ENCODE measurements at regions not wholly inside any gene's neighbourhood (a gene's known extent, or its start where the extent isn't known, plus 50 kb on each side); places are given as distances from the start of the nearest gene placed in this dataset.

GRCh38 chr16:50939356-50939755 lies 197.5 kb downstream of the CYLD start:
- no peak for ATAC-seq
- Mint-ChIP-seq H3K9me3 (no peaks in the 10 kb centered on the region), H3K4me3 (no peak overlapping the region), H3K36me3 (no peaks in the 10 kb centered on the region), H3K4me1 (ENCODE audit: low read depth in 2 of 2) (no peaks in the 10 kb centered on the region), H3K27ac (no peak overlapping the region), H3K27me3 (peaks cover 6 to 25% of the 10 kb centered on the region in 2 donors)
- no peak for DNase-seq (ENCODE audit: low spot score)

GRCh38 chr16:50938932-50939331 lies 197.0 kb downstream of the CYLD start:
- H3K27me3 Mint-ChIP-seq = peaks cover 6 to 25% of the 10 kb centered on the region in 2 donors
- H3K27ac Mint-ChIP-seq = no peak overlapping the region
- DNase-seq (ENCODE audit: low spot score) = no peak
- H3K9me3 Mint-ChIP-seq = no peaks in the 10 kb centered on the region
- no peaks in the 10 kb centered on the region for H3K36me3 Mint-ChIP-seq
- H3K4me1 Mint-ChIP-seq (ENCODE audit: low read depth in 2 of 2) = no peaks in the 10 kb centered on the region
- no peak for ATAC-seq
- no peak overlapping the region for H3K4me3 Mint-ChIP-seq

GRCh38 chr16:50933262-50933661 lies 191.4 kb downstream of the CYLD start:
- no peaks in the 10 kb centered on the region for H3K9me3 Mint-ChIP-seq
- peaks cover 0 to 4% of the 10 kb centered on the region in 2 donors for H3K4me1 Mint-ChIP-seq (ENCODE audit: low read depth in 2 of 2)
- peaks cover 11 to 42% of the 10 kb centered on the region in 2 donors for H3K27me3 Mint-ChIP-seq
- DNase-seq (ENCODE audit: low spot score) = no peak
- ATAC-seq = no peak
- no peak overlapping the region for H3K4me3 Mint-ChIP-seq
- H3K27ac Mint-ChIP-seq = no peak overlapping the region
- H3K36me3 Mint-ChIP-seq = no peaks in the 10 kb centered on the region

- H3K27ac Mint-ChIP-seq = no peak overlapping the region
- no peak for ATAC-seq
- peaks cover 0 to 4% of the 10 kb centered on the region in 2 donors for H3K4me1 Mint-ChIP-seq (ENCODE audit: low read depth in 2 of 2)
- H3K4me3 Mint-ChIP-seq = no peak overlapping the region
- no peaks in the 10 kb centered on the region for H3K9me3 Mint-ChIP-seq
- H3K36me3 Mint-ChIP-seq = no peaks in the 10 kb centered on the region
- no peak for DNase-seq (ENCODE audit: low spot score)
- peaks cover 9 to 38% of the 10 kb centered on the region in 2 donors for H3K27me3 Mint-ChIP-seq
Measured at GRCh38 chr16:50932348-50932935, 190.6 kb downstream of the CYLD start.

- Mint-ChIP-seq H3K27ac (no peak overlapping the region), H3K27me3 (peaks cover 16 to 17% of the 10 kb centered on the region in 2 donors), H3K4me3 (no peak overlapping the region)
Measured at GRCh38 chr16:50928065-50928464, 186.2 kb downstream of the CYLD start.

GRCh38 chr16:50925758-50926357 lies 184.0 kb downstream of the CYLD start:
- no peaks in the 10 kb centered on the region for H3K9me3 Mint-ChIP-seq
- no peak for DNase-seq (ENCODE audit: low spot score)
- H3K4me1 Mint-ChIP-seq (ENCODE audit: low read depth in 2 of 2) = no peaks in the 10 kb centered on the region
- H3K4me3 Mint-ChIP-seq = no peak overlapping the region
- H3K36me3 Mint-ChIP-seq = no peaks in the 10 kb centered on the region
- peaks cover 8 to 16% of the 10 kb centered on the region in 2 donors for H3K27me3 Mint-ChIP-seq
- H3K27ac Mint-ChIP-seq = no peak overlapping the region
- no peak for ATAC-seq

More at GRCh38 chr16:50928065-50928464, 186.2 kb downstream of the CYLD start:
- H3K9me3 Mint-ChIP-seq = no peaks in the 10 kb centered on the region
- ATAC-seq (no peak), DNase-seq (ENCODE audit: low spot score) (no peak)
- H3K36me3 Mint-ChIP-seq = no peaks in the 10 kb centered on the region
- H3K4me1 Mint-ChIP-seq (ENCODE audit: low read depth in 2 of 2) = peaks cover 0 to 4% of the 10 kb centered on the region in 2 donors

GRCh38 chr16:50924759-50925545 lies 183.1 kb downstream of the CYLD start:
- no peak for DNase-seq (ENCODE audit: low spot score)
- Mint-ChIP-seq H3K27ac (no peak overlapping the region), H3K4me3 (no peak overlapping the region), H3K9me3 (no peaks in the 10 kb centered on the region), H3K36me3 (no peaks in the 10 kb centered on the region), H3K27me3 (peaks cover 8 to 16% of the 10 kb centered on the region in 2 donors), H3K4me1 (ENCODE audit: low read depth in 2 of 2) (no peaks in the 10 kb centered on the region)
- ATAC-seq = no peak

GRCh38 chr16:50917950-50918703 lies 176.2 kb downstream of the CYLD start:
- Mint-ChIP-seq H3K9me3 (no peaks in the 10 kb centered on the region), H3K4me1 (ENCODE audit: low read depth in 2 of 2) (no peaks in the 10 kb centered on the region), H3K36me3 (no peaks in the 10 kb centered on the region), H3K4me3 (no peak overlapping the region), H3K27ac (no peak overlapping the region), H3K27me3 (peaks cover 11 to 12% of the 10 kb centered on the region in 2 donors)
- no peak for DNase-seq (ENCODE audit: low spot score)
- no peak for ATAC-seq

GRCh38 chr16:50916040-50916439 lies 174.2 kb downstream of the CYLD start:
- peaks cover 19 to 23% of the 10 kb centered on the region in 2 donors for H3K27me3 Mint-ChIP-seq
- no peaks in the 10 kb centered on the region for H3K4me1 Mint-ChIP-seq (ENCODE audit: low read depth in 2 of 2)
- DNase-seq (ENCODE audit: low spot score) = no peak
- no peaks in the 10 kb centered on the region for H3K36me3 Mint-ChIP-seq
- H3K4me3 Mint-ChIP-seq = no peak overlapping the region
- H3K9me3 Mint-ChIP-seq = no peaks in the 10 kb centered on the region
- no peak for ATAC-seq
- no peak overlapping the region for H3K27ac Mint-ChIP-seq

- H3K9me3 Mint-ChIP-seq = no peaks in the 10 kb centered on the region
- no peak overlapping the region for H3K27ac Mint-ChIP-seq
- no peaks in the 10 kb centered on the region for H3K36me3 Mint-ChIP-seq
- DNase-seq (ENCODE audit: low spot score) = no peak
- H3K4me3 Mint-ChIP-seq = no peak overlapping the region
- peaks cover 21 to 26% of the 10 kb centered on the region in 2 donors for H3K27me3 Mint-ChIP-seq
- peak in 1 of 2 donors; percentile 52 for ATAC-seq
- no peaks in the 10 kb centered on the region for H3K4me1 Mint-ChIP-seq (ENCODE audit: low read depth in 2 of 2)
Measured at GRCh38 chr16:50915120-50915519, 173.2 kb downstream of the CYLD start.

GRCh38 chr16:50910736-50911100 lies 168.8 kb downstream of the CYLD start:
- H3K4me1 Mint-ChIP-seq (ENCODE audit: low read depth in 2 of 2) = no peaks in the 10 kb centered on the region
- no peaks in the 10 kb centered on the region for H3K9me3 Mint-ChIP-seq
- DNase-seq (ENCODE audit: low spot score) (no peak), ATAC-seq (no peak)
- no peaks in the 10 kb centered on the region for H3K36me3 Mint-ChIP-seq
- peaks cover 26 to 35% of the 10 kb centered on the region in 2 donors for H3K27me3 Mint-ChIP-seq
- H3K4me3 Mint-ChIP-seq = no peak overlapping the region
- H3K27ac Mint-ChIP-seq = no peak overlapping the region

GRCh38 chr16:50909831-50910735 lies 168.2 kb downstream of the CYLD start:
- Mint-ChIP-seq H3K36me3 (no peaks in the 10 kb centered on the region), H3K9me3 (no peaks in the 10 kb centered on the region), H3K27me3 (peaks cover 26 to 35% of the 10 kb centered on the region in 2 donors), H3K27ac (no peak overlapping the region), H3K4me1 (ENCODE audit: low read depth in 2 of 2) (no peaks in the 10 kb centered on the region), H3K4me3 (no peak overlapping the region)
- ATAC-seq (no peak), DNase-seq (ENCODE audit: low spot score) (no peak)

GRCh38 chr16:50908468-50908867 lies 166.6 kb downstream of the CYLD start:
- ATAC-seq (no peak), DNase-seq (ENCODE audit: low spot score) (no peak)
- Mint-ChIP-seq H3K27ac (no peak overlapping the region), H3K4me3 (no peak overlapping the region), H3K36me3 (no peaks in the 10 kb centered on the region), H3K27me3 (peaks cover 23 to 25% of the 10 kb centered on the region in 2 donors), H3K4me1 (ENCODE audit: low read depth in 2 of 2) (no peaks in the 10 kb centered on the region), H3K9me3 (no peaks in the 10 kb centered on the region)
